Hindlimb muscle (tissue), 1 donor: ENCODE measurements at regions not wholly inside any gene's neighbourhood (a gene's known extent, or its start where the extent isn't known, plus 50 kb on each side); places are given as distances from the start of the nearest gene placed in this dataset.

Source experiments
- DNase-seq: peaks from one replicate; pipeline ENCODE4 v3.0.0-alpha.2; 2013

DNA sequence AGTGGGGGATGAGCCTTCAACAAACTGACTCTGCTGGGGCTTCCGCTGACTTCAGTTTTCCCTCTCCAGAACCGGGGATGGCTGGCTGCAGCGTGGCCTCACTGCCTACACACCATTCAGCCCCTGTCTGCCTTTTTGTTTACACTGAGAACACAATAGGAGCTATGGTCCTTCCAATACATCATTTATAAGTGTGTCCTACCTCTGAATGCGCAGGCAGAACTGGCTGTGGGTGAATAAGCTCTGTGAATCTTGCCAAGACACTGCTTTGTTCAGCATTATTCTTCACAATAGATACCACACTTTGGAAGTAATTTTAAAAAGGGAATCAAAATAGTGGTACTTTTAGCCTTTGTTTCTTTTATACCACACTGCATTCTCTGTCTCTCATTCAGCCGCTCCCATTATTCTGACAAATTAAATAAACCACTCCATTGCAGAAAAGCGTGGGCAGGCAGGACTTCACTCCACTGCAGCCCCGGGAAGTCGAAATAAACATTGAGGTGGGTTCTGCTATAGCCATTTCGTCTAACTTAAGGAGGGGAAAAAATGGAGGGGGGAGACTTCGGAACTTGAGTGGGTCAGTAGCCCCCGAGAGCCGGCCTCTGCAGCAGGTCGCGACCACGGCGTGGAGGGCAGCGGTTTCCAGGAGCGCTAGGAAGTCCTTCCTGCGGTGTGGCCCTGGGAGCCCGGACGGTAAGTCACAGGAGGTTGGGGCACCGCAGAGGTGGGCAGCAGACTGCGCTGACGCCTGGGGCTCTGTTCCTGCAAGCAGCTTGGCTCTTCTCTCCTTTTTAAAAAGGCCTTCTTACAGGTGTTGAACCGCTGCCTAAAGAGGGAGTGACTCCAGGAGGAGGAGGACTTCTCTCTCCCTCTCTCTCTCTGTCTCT lies 94.8 kb upstream of the SOX1 start:
- DNase-seq, result no peak

DNA sequence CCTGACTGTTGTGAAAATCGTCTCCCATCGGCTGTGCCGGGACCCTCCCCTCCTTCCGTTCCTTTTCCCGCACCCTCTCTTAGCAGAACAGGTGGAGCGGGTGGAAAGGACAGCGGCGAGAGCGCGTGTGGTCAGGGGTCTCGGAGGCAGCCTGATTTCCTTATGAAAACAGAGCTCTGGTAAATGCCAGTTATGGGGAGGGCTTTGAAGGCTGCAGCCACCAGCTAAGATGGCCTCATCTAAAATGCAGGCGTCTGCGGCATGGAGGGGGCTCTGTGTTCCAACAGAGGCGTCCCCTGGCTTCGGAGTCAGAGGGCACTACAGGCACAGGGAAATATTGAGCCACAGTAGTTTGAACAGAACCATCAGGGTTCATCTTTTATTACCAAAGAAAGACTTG lies 93.8 kb upstream of the SOX1 start:
- DNase-seq, result no peak

DNA sequence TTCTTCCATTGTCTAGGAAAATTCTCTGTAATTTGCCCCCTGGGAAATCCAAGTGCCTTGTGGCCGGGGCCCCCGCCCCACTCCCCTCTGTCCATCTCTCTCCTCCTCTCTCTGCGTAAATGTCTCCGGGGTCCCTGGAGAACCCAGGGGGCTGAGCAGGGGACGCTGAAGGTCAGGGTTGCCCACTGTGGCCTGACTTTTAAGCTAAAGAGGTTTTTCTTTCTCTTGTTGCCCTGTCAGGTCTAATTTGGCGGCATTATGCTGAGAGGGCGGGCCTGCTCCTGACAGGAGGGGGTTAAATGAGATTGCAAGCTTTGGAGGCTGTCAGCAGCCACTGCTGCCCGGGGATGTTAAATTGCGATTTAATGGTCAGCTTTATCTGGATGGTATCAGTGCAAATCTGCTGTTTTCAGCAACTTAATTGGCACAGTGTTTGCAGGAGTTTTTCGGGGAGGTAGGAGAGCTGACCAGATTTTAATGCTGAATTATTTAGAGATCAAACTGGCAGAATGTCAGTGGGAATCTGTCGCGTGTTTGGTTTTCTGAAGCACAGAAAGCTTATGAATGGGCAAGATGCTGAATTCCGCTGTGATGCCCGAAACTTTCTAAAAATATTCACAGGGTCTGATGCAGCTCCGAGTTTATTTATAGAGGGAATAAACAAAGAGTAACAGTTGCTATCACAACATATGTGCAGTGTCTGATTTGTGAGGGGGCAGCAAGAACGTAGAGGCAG lies 93.2 kb upstream of the SOX1 start:
- DNase-seq, result no peak

DNA sequence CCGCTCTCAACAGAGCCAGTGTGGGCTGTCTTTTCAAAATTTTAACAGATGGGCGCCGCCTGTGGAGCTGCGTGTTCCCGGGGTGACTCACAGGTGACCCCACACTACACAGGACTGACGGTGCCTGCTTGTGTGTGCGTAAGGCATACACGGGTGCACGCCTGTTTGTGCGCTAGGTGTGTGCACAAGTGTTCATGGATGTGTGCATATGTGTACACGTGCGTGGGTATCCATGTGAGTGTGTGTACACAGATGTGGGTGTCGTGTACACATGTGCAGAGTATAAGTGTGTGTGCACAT lies 92.7 kb upstream of the SOX1 start:
- DNase-seq, result no peak

DNA sequence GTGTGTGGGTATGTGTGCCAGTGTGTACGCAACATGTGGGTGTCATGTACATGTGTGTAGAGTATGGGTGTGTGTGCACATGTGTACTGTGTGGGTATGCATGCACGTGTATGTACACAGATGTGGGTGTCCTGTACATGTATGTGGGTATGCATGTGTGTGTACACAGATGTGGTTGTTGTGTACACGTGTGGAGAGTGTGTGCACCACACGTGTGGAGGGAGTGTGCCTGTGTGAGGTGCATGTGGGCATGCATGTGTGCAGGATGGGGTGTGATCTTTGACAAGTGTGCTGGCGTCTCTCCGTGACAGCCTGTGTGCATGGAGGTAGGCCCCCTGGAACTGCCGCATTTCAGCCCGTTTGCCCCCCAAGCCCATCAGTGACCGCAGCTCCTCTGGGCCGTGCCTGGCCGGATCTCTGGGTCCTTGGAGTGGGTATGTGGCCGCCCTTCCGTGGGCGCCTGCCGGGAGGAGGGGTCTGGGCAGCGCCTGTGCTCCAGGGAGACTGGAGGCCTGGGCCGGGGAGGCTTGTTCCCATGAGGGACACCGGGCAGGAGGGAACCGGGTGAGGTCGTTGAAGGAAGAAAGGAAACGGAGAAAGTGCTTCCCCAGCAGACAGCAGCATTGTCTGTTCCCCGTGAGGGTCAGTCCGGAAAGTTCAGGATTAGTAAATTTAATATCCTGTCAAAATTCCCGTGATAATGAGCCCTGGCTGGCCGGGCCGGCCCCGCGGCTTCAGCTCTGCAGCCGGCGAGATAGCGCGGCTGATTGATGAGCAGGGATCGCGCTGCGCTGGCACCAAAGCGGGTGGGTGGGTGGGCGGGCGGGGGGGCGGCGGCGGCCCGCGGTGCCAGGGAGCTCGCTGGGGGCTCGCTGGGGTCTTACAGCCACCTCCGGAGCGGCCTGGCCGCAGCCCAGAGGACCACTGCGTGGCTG lies 91.1 kb upstream of the SOX1 start:
- no peak for DNase-seq

DNA sequence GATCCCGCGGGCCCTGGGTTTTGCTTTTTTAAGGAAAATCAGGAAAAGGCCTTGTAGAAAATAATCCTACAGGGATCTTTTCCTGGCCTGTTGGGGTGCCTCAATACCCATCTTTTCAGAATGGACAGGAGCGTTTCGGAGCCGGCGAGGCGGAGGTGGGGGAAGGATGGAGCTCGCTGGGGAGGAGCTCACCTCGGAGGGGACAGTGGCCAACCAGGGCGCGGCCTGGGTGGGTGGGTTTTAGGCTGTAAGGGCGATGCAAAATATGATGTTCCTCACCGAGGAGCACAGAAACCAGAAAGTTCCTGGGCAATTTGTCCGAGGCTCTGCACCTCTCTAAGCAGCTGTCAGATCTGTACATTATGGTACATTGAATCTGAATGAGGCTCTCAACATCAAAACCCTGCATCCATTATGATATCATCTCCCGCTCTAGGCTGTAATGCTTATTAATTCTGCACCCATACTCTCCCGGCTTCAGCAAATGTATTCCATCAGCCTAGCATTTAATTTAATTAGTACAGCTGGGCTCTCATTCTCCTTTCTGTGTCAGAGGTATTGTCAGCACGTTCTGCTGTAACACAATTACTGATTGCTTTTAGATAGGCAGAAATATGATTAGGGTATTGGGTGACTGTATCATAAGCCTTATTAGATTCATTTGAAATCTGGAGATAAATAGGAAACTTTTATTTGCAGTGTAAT lies 90.3 kb upstream of the SOX1 start:
- DNase-seq, result no peak

DNA sequence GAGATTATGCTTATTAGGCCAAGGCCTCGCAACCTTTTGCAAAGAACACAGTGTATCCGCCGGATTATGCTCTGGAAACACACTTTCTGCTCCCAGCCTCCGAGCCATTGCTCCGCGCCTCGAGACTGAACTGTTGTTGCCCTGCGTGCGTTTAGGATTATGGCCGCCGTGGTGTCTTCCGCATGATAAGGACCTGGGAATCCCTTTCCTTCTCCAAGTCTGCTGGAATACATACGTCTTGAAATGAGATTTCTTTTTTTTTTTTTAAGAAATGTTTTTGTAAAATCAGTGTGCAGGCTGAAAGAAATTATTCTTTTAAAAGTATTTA lies 89.8 kb upstream of the SOX1 start:
- no peak for DNase-seq

DNA sequence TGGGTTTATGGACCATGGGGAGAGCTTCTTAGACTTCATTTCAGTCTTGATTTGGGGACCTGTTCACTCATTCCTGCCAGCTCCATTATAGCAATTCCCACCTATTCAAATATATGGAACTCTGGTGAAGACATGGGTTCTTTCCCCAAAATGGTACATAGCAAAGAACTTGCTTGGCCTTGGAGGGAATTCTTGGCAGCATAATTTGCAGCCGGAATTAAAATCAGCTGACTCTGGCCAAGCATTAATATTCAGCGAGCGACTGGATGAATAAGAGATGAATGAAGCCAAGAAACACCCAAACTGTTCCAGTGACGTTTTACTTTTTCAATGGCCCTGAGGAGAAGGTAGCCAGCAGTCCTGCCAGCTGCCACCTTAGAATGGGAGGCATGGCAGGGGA lies 88.4 kb upstream of the SOX1 start:
- peak; percentile 51 for DNase-seq

DNA sequence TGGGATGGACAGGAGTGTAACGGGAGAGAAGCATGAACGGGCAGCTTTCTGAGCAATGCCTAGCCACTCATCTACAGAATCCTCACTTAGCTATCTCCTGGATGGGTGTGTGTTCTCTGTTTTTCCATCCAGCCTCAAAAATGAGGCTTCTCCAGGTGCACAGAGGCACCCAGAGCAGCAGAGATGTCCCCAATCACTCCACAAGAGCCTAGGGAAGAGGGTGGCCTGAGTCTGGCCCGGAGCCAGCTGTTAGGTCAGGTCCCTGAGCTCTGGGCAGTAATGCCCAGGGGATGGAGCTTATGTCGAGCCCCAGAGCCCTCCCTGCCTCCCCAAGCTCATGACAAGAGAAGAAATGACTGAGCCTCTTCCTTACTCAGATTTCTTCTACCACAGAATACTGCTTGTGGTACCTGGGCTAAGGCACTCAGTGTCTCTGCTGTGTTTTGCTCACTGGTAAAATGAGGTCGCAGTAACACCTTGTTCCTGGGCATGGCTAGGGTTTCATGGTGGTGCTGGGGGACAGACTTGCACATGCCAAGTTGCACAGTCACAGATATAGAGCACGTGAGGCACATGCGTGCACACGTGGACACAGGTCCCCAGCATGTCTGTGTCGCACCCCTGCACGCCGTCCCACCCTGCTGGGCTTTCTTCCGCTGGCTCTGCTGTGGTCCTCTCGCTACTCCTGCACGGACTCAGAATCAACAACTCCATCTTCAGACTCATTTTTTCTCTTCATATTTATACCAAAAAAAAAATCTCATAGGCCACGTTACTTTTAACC lies 86.6 kb upstream of the SOX1 start:
- DNase-seq, result no peak

DNA sequence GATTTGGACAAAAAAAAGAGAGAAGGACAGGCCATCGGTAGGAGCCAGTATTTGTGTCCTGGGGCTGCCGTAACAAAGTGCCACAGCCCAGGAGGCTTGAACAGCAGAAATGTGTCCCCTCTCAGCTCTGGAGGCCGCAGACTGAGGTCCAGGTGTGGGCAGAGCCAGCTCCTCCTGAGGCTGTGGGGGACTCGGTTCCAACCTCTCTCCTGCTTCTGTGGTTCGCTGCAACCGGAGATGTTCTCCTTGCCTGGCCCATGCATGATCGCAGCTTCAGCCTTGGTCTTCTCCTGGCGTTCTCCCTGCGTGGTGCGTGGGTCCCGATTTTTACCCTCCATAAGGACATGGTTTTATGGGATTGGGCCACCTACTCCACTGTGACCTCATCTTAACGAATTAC lies 85.9 kb upstream of the SOX1 start:
- DNase-seq, result no peak

DNA sequence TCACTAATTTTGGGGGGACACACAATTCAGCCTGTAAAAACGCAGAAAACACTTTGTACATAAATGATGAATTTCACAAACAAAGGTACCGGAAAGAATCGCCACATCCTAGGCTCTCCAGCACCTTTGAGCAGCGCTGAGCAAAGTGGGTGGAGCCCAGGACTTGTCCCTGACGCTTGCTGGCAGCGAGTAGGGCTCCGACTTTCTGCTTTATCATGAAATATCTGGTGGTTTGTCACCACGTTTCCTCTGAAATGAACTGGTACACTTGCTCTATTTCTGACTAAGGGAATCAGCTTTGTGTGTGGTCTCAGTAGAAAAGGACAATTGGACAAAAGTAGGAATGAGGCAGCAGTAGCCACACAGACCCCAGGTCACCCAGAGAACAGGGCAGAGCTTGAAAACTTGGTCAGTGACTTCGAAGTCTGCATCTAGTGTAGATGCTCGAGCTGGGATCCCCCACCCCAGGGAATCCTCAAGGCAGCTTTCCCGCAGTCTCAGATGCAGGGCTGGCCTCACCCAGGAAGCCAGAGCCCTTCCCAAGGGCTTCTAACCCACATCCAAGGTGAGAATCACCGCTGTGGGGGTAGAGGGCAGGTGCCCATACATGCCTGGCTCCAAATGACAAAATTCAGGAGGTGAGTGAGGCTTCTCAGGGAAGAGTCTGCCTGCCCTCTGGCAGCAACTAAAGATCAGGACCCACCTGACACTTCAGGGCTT lies 85.3 kb upstream of the SOX1 start:
- DNase-seq, result no peak

DNA sequence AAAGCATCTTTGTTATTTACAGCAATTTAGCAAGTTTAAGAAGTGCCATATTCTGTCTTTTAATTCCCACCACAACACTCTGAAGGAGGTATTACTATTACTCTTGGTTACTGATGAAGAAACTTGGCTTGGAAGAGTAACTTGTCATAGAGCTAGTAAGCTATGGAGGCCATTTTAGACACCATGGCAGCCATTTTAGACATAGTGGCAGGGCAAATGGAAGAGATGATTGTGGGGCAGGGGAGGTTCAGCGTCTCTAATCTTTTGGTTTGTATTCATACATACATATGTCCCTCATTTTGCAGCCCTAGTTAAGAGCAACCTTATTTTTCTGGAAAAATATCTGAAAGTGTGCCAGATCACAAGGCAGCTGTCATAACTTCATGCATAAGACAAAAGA lies 82.6 kb upstream of the SOX1 start:
- DNase-seq, result no peak

DNA sequence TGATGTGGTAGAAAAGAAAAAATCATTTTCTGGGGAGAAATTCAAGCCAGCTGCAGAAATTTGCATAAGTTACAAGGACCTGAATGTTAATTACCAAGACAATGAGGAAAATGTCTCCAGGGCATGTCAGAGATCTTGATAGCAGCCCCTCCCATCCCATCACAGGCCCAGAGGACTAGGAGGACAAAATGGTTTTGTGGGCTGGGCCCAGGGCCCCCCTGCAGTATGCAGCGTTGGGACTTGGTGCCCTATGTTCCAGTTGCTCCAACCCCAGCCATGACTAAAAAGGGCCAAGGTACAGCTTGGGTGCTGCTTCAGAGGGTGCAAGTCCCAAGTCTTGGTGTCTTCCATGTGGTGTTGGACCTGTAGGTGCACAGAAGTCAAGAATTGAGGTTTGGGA lies 76.6 kb upstream of the SOX1 start:
- no peak for DNase-seq

DNA sequence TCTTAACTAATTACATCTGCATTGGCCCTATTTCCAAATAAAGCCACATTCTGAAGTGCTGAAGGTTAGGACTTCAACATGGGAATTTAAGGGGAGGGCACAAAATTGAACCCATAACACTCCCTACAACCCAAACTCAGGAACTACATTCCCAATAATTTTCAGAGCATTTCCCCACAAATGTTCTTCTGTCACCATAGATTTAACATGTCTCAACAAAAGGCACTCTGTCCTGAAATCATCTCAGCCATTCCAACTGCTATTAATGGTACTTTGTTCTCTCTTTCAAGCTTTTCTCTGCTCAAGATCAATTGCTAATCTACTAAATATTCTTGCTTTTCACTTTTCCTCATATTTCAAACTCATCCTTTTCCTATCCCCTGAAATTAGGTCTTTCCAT lies 74.0 kb upstream of the SOX1 start:
- DNase-seq, result no peak

DNA sequence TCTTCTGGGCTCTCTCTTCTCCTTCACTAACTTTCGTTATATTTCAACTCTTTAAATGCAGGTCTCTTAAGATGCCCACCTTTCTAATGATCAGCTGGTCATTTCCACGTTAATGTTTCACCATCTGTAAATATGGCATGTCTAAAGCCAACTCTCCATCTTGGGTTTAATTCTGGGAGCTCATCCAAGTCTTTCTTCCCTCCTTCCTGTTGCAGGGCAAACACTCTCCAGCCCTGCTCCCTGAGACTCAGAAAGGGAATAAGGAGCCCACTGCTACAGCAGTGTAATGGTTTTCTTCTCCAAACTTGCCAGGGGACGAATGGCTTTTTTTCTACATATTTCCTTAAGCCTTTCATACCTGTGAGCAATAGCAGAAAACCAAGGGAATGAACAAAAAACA lies 73.3 kb upstream of the SOX1 start:
- DNase-seq, result no peak

DNA sequence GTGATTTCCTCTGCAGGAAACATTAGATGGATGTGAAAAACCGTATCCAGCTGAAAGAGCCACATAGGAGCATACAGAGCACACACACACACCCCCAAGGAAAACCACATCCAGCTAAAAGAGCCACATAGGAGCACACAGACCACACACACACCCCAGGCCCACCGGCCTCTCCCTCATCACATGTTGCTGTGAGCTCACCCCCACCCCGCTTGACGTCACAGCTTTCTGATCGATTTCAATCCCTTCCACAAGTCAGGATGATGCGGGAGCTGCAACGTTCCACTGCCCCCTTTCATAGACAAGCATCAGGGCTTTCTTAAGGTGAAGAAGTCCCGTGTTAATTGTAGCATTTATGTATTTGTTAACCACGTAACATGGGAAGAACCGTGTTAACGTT lies 72.4 kb upstream of the SOX1 start:
- no peak for DNase-seq

DNA sequence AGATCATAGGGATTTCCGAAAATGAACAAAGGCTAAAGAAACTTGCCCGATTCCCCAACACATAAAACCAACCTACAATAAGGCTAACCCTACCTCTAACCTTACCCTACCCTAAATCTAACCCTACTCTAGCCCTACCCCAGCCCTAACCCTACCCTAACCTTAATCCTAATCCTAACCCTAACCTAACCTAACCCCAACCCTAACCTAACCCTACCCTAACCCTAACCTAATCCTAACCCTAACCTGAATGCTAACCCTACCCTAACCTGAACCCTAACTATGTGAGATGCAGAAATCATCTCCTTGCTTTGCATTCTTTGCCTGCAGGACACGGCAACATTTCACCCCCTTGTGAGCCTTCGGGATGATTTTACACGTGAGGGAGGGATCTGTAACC lies 67.6 kb upstream of the SOX1 start:
- DNase-seq, result no peak

DNA sequence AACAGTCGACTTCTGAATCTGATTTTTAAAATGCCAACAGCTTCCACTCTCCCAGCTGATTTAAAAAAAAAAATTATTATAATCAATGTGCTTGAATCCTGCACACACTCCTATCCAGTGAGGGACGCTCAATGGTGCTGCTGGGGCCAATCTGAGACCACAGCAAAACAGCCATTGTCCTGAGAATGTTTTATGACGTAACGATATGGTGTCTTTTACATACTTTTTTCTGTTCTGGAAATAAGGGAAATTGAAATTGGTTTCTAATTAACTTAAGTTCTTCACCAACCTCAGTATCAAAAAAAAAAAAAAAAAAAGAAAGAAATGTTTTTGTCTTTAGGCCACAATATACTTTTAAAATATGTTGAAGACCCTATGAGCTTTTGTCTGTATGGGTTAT lies 66.1 kb upstream of the SOX1 start:
- DNase-seq, result no peak

DNA sequence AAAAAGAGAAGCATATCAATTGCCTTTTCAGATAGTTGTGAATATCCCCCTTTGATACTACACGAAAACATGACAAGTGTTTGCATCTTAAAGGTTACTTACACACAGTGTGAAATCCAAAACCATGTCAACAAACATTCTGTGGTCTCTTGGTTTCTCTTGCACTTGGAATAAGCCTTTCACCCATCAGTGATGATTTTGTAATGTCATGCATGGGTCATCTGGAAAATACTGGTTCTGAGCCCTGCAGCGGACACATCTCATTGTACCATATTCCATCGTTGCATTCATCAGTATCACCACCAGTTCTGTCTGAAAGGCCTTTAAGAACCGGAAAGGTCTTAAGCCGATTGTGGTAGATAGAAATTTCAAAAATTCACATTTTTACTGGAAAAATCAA lies 65.4 kb upstream of the SOX1 start:
- no peak for DNase-seq

DNA sequence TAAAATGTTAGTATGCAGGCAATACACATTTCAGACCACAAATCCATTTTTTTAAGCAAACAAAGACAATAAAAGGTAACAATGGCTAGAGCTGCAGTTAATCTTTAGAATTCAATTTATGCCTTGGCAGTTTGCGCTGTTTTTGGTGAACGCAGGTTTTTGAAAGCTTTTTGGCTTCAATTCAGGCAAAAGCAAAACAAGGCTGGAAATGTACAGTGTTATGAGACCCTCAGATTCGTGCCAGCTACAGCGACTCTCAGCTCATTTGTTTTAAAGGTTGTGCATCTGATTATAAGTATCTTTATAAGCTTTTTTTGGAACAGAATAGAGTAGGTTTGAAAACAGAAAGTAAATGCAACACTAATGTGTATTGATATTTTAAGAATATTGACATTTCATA lies 63.6 kb upstream of the SOX1 start:
- DNase-seq, result no peak

DNA sequence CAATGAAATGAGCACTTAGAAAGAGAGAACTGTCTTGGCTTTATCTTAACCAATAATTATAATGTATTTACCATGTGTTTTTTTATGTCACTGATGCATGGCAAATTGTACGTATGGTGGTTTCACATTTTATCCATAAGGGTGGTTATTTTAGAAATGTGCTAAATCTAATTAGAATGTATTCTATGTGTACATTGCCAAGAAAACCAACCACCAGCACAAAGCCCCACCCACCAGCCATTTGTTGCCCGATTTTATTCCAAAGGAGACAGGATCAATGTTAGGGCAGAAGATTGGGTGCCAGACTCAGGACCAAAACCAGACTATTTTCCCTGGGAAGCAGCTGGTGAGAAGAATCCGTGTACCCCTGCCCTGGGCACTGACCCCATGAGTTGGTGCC lies 63.0 kb upstream of the SOX1 start:
- DNase-seq, result no peak
